EL (cell line): ENCODE measurements at regions not wholly inside any gene's neighbourhood (a gene's known extent, or its start where the extent isn't known, plus 50 kb on each side); places are given as distances from the start of the nearest gene placed in this dataset.

Experiments used
- DNase-seq: peaks from one replicate; pipeline ENCODE4 v3.0.0-alpha.2; 2016

- DNase-seq: no peak
Measured at GRCh38 chr9:22288661-22289060, 158.0 kb upstream of the DMRTA1 start.

GRCh38 chr9:22307013-22307711, 139.5 kb upstream of the DMRTA1 start:
- DNase-seq: peak; percentile 61

- no peak for DNase-seq
Measured at GRCh38 chr9:22308177-22308576, 138.4 kb upstream of the DMRTA1 start.

GRCh38 chr9:22316645-22317044, 130.0 kb upstream of the DMRTA1 start:
- DNase-seq: no peak

- no peak for DNase-seq
Measured at GRCh38 chr9:22331533-22331932, 115.1 kb upstream of the DMRTA1 start.

GRCh38 chr9:22332202-22332601, 114.4 kb upstream of the DMRTA1 start:
- DNase-seq: no peak

- no peak for DNase-seq
Measured at GRCh38 chr9:22337261-22337660, 109.4 kb upstream of the DMRTA1 start.

GRCh38 chr9:22342491-22343217, 104.0 kb upstream of the DMRTA1 start:
- DNase-seq: peak; percentile 84

- no peak for DNase-seq
Measured at GRCh38 chr9:22343218-22343611, 103.4 kb upstream of the DMRTA1 start.

- DNase-seq: no peak
Measured at GRCh38 chr9:22354699-22355384, 91.8 kb upstream of the DMRTA1 start.

- no peak for DNase-seq
Measured at GRCh38 chr9:22356985-22357384, 89.6 kb upstream of the DMRTA1 start.

GRCh38 chr9:22363421-22363887, 83.2 kb upstream of the DMRTA1 start:
- DNase-seq: no peak

- no peak for DNase-seq
Measured at GRCh38 chr9:22373636-22374035, 73.0 kb upstream of the DMRTA1 start.

- DNase-seq: no peak
Measured at GRCh38 chr9:22374051-22374450, 72.6 kb upstream of the DMRTA1 start.

GRCh38 chr9:22379272-22379671, 67.4 kb upstream of the DMRTA1 start:
- no peak for DNase-seq

- DNase-seq: no peak
Measured at GRCh38 chr9:22381170-22381569, 65.5 kb upstream of the DMRTA1 start.

- DNase-seq: no peak
Measured at GRCh38 chr9:22382331-22382730, 64.3 kb upstream of the DMRTA1 start.

GRCh38 chr9:22383718-22384117, 62.9 kb upstream of the DMRTA1 start:
- DNase-seq: no peak

- no peak for DNase-seq
Measured at GRCh38 chr9:22389271-22389670, 57.4 kb upstream of the DMRTA1 start.

GRCh38 chr9:22392523-22392922, 54.1 kb upstream of the DMRTA1 start:
- DNase-seq: no peak

- DNase-seq: peak; percentile 81
Measured at GRCh38 chr9:22395687-22396141, 50.9 kb upstream of the DMRTA1 start.
